Ovary (tissue), 7 donors: ENCODE measurements at regions not wholly inside any gene's neighbourhood (a gene's known extent, or its start where the extent isn't known, plus 50 kb on each side); places are given as distances from the start of the nearest gene placed in this dataset.

Experiments
- DNase-seq, 5 donors: peaks; one replicate each; pipeline ENCODE4 v3.0.0-alpha.2; 2019 to 2020
- H3K27ac ChIP-seq, 2 donors: fragments of 200-600 bp; one replicate each; pipeline versions ENCODE4 v1.5.1 to v1.8.0; 2019 to 2022
- H3K27me3 ChIP-seq: fragments of 200-600 bp; one replicate; pipeline ENCODE4 v1.8.0; 2022
- H3K36me3 ChIP-seq: fragments of 200-600 bp; sonication (generic); one replicate; pipeline ENCODE4 v1.5.1; 2019
- H3K4me1 ChIP-seq: one replicate; pipeline ENCODE4 v1.8.1; 2013; ENCODE audit warnings: mild to moderate bottlenecking, moderate library complexity; ENCODE audit not compliant: insufficient read depth
- H3K4me3 ChIP-seq: fragments of 200-600 bp; sonication (generic); one replicate; pipeline ENCODE4 v1.5.1; 2017
- H3K9me3 ChIP-seq, 2 donors: fragments of 200-600 bp in 1 of 2; sonication (generic) in 1 of 2; one replicate each; pipeline versions ENCODE4 v1.5.1 to v1.8.1; 2013 to 2019; ENCODE audit warnings: mild to moderate bottlenecking in 1 of 2, moderate library complexity in 1 of 2
- EP300 ChIP-seq: sonication (generic); formaldehyde crosslinking; IDR thresholded peaks from one replicate; pipeline ENCODE4 v1.6.1; 2017; ENCODE audit warnings: antibody characterized with exemption
- POLR2A ChIP-seq: fragments of 450-650 bp; IDR thresholded peaks from one replicate; pipeline ENCODE4 v1.6.1; 2017; ENCODE audit warnings: antibody characterized with exemption, mild to moderate bottlenecking, moderate library complexity
- WGBS, 3 donors: extraction: QIAGEN DNeasy Blood & Tissue Kit in 1 of 3; methylation state at CpG; one replicate each; pipeline versions ENCODE4 v1.1.5 to v1.1.7; 2013 to 2017; 5-methylcytosine and 5-hydroxymethylcytosine counted together
- intact Hi-C, 4 donors: fragments of 100-400 bp; cut with DNase I; formaldehyde crosslinking; loops; one replicate each; pipeline versions ENCODE4 v1.11.0 to v1.15.1; 2022 to 2023
- TF ChIP-seq, protein P1 (sequence below), 3 donors: fragments of 450-650 bp in 2 of 3; fragments of 200-600 bp in 1 of 3; IDR thresholded peaks; one replicate each; pipeline versions ENCODE4 v1.5.1 to v1.8.0; 2016 to 2022; ENCODE audit warnings: antibody characterized with exemption in 3 of 3, mild to moderate bottlenecking in 1 of 3
- donor health status: DM: no; HTN: no; CAD: no; lungs with moderate emphysema.
- donor health status: DM: no; HTN: no; CAD: no.
- donor health status: Bipolar disorder and iron deficiency.
- donor health status: DM: no; HTN: no; CAD: no.
- donor health status: DM: yes; HTN: yes; CAD: no.

GRCh38 chr17:5832886-5833285, 237.3 kb upstream of the WSCD1 start:
- H3K36me3 ChIP-seq: no peaks in the 10 kb centered on the region

DNA sequence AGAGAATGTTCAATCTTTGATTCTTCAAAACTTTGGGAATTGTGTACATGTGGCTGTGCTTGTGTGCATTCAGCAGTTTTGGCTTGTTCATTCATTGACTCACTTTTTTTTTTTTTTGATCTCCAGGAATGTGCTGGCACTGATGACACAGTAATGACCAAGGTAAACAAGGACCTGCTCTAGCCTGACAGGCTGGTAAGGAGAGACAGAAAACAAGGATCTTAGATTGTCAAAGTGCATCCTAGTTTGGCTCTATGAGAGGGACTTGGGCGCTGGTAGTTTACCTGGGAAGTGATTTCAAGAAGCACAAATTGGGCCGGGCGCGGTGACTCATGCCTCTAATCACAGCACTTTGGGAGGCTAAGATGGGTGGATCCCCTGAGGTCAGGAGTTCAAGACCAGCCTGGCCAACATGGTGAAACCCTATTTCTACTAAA, 233.1 kb upstream of the WSCD1 start:
- WGBS, 3 donors: 94% methylated on average over 4 of the region's 4 CpGs
- DNase-seq: no peak
- no peak overlapping the region for H3K27ac ChIP-seq

More at GRCh38 chr17:5832886-5833285, 237.3 kb upstream of the WSCD1 start:
- H3K4me1 ChIP-seq: no peaks in the 10 kb centered on the region
- no peak for DNase-seq
- no peak overlapping the region for H3K4me3 ChIP-seq
- intact Hi-C loops: no loop called here
- WGBS, 3 donors: 0 to 9% (median 7%) methylated on average over 1 of the region's 1 CpG
- TF ChIP-seq, protein P1, sequence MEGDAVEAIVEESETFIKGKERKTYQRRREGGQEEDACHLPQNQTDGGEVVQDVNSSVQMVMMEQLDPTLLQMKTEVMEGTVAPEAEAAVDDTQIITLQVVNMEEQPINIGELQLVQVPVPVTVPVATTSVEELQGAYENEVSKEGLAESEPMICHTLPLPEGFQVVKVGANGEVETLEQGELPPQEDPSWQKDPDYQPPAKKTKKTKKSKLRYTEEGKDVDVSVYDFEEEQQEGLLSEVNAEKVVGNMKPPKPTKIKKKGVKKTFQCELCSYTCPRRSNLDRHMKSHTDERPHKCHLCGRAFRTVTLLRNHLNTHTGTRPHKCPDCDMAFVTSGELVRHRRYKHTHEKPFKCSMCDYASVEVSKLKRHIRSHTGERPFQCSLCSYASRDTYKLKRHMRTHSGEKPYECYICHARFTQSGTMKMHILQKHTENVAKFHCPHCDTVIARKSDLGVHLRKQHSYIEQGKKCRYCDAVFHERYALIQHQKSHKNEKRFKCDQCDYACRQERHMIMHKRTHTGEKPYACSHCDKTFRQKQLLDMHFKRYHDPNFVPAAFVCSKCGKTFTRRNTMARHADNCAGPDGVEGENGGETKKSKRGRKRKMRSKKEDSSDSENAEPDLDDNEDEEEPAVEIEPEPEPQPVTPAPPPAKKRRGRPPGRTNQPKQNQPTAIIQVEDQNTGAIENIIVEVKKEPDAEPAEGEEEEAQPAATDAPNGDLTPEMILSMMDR (IDR thresholded peaks at IDR 0.05): no peak
- TF ChIP-seq EP300 (no peak), POLR2A (no peak)
- H3K27ac ChIP-seq: no peak overlapping the region
- no peaks in the 10 kb centered on the region for H3K27me3 ChIP-seq
- no peaks in the 10 kb centered on the region for H3K9me3 ChIP-seq

GRCh38 chr17:5838661-5839300, 231.4 kb upstream of the WSCD1 start:
- no peak overlapping the region for H3K4me3 ChIP-seq
- no peak for DNase-seq
- intact Hi-C loops: no loop called here
- WGBS, 3 donors: 71 to 85% (median 77%) methylated on average over 12 of the region's 12 CpGs
- no peaks in the 10 kb centered on the region for H3K27me3 ChIP-seq
- no peak for TF ChIP-seq POLR2A
- TF ChIP-seq, protein P1 (IDR thresholded peaks at IDR 0.05): no peak
- no peak for TF ChIP-seq EP300
- no peak overlapping the region for H3K27ac ChIP-seq
- no peaks in the 10 kb centered on the region for H3K9me3 ChIP-seq
- H3K36me3 ChIP-seq: no peaks in the 10 kb centered on the region
- no peaks in the 10 kb centered on the region for H3K4me1 ChIP-seq

More for the DNA sequence above, 233.1 kb upstream of the WSCD1 start:
- H3K9me3 ChIP-seq: no peaks in the 10 kb centered on the region
- H3K27me3 ChIP-seq: no peaks in the 10 kb centered on the region
- TF ChIP-seq EP300 (no peak), POLR2A (no peak)
- TF ChIP-seq, protein P1 (IDR thresholded peaks at IDR 0.05): no peak
- H3K4me3 ChIP-seq: no peak overlapping the region
- no peaks in the 10 kb centered on the region for H3K36me3 ChIP-seq
- intact Hi-C loops: no loop called here
- H3K4me1 ChIP-seq: no peaks in the 10 kb centered on the region

- DNase-seq: no peak
- intact Hi-C loops: no loop called here
- no peaks in the 10 kb centered on the region for H3K36me3 ChIP-seq
- H3K9me3 ChIP-seq: no peaks in the 10 kb centered on the region
- 85 to 87% (median 87%) methylated on average over 13 of the region's 13 CpGs for WGBS, 3 donors
- TF ChIP-seq, protein P1 (IDR thresholded peaks at IDR 0.05): no peak
- TF ChIP-seq POLR2A (no peak), EP300 (no peak)
- no peak overlapping the region for H3K4me3 ChIP-seq
- no peak overlapping the region for H3K27ac ChIP-seq
- no peaks in the 10 kb centered on the region for H3K4me1 ChIP-seq
- no peaks in the 10 kb centered on the region for H3K27me3 ChIP-seq
These were observed 229.2 kb upstream of the WSCD1 start for GRCh38 chr17:5840811-5841446.
